ENCODE measurements at regions not wholly inside any gene's neighbourhood (a gene's known extent, or its start where the extent isn't known, plus 50 kb on each side); places are given as distances from the start of the nearest gene placed in this dataset.
A peak's percentile ranks its signal among the peaks of the same experiment; 100 is the strongest.

DNA sequence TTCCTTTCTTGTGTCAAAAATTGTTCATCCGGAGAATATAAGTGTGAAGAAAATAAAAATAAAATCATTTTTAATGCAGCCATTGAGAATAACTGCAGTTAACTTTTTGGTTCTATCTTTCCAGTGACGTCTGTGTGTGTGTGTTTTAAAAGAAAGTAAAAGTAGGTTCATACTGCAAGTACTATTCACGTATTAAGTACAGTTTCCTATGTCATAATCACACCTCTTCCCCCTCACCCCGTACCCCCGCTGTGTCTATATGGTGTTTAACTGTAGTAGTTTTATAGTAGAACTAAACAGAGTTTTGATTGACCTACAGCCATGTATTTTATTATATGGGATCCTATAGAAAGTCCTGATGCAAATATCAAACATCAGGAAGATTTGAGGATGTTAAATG lies 78.5 kb upstream of the CLCN4 start:
- no peak for DNase-seq (ENCODE audit: low read depth in 2 of 2)

DNA sequence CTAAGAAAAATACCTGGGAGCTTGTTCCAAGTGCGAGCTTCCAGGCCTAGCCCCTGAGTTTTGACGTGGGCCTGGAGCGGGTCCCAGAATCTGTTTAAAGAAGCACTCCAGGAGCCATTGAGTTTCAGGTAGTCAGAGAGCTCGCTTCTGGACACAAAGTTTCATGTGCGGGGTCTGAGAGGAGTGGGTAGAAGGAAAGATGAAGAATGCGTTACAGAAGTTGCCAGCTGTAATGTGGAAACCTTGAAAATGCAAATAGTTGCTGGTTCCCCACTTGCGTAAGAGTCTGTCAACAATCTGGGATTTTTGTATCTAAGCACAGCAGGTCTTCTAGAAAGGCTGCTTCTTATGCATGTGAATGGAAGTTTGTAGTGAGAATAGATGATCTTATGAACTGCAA lies 77.5 kb upstream of the CLCN4 start:
- DNase-seq (ENCODE audit: low read depth in 2 of 2) = no peak

DNA sequence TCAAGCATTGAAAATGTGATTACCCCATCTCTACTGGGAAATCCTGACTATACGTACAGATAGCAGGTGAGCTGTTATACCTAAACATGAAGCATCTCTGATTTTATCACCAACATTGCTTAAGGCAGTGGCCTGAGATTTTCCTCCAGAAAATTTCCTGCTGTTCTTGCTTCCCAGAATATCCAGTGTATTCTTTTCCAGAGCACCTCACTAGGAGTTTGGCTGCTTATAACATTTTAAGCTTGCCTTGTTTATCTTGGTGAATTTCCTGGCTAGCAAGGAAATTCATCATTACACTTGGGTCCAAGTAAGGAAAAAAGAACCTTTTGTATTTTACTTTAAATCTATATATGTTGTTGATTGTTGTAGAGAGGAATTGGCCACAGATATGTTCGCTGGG lies 73.0 kb upstream of the CLCN4 start:
- DNase-seq (ENCODE audit: low read depth in 2 of 2) = no peak

DNA sequence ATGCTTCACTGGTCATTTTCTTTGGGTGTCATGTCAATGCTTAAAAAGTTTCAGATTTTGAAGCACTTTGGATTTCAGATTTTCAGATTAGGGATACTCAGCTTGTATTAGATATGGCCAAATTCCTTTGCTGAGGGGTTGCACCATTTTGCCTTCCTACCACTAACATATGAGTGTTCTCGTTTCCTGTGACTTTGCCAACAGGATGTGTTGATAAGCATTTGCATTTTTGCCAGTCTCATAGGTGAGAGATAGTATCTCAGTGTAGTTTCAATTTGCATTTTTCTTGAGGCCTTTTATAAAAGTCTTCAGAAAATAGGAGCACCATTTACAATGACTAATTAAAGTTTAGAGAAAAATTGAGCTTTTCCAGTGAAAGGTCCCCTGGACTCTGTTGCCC lies 71.6 kb upstream of the CLCN4 start:
- peak; percentile 60 to 62 for DNase-seq (ENCODE audit: low read depth in 2 of 2)

DNA sequence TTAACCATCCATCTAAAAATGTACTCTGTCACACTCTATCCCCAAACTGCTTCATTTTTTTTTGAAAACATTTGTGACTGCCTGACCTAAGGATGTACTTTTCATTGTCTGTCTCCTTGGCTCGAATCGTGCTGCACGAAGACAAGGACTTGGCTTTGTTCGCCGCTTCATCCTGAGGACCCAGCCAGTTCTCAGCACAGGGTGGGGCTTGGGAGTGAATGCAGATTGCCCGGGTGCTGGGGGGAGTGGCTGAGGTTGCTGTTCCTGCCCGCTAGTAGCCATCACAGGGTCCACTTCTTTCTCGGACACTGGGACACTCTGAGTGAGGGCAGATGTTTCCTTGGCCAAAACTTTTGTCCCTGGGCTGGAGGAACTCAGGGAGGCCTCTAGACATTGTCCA lies 70.1 kb upstream of the CLCN4 start:
- DNase-seq (ENCODE audit: low read depth in 2 of 2) = no peak

DNA sequence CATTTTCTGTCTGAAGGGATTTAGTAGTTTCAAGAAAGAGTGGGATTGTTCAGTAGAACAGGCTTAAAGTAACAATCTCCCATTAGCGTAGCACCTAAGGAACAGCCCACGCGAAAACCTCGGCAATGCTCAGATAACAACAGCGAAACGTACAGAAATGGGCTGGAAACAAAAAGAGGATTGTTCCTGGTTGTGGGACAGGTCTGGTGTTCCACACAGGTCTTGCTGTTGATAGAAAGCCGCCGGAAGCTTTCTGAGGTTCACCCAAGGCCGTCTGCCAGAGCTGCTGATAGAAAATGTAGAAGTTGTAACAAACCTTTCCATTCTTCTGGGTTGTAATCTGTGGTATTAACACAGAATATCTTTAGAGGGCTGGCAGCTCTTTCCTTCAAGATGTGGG lies 69.4 kb upstream of the CLCN4 start:
- DNase-seq (ENCODE audit: low read depth in 2 of 2) = no peak

DNA sequence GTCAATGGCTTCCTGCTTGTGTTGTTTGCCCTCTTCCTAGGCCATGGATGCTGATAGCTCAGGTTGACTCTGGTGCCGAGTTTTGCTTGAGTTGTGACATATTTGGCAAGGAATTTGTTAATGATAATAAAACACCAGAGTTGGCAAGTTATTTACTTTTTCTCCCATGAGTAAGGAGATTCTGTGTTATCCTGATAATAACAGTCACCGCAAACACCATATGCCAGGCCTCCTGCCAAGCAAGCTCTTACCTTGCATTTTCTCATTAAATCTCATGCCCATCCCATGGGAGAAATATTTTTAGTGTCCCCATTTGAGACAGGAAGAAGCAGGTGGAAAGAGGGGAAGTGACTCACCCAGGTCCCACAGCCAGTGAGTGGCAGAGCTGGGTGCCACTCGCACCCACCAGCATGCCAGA lies 67.4 kb upstream of the CLCN4 start:
- DNase-seq (ENCODE audit: low read depth in 2 of 2) = peak in 1 of 2 donors; percentile 8

DNA sequence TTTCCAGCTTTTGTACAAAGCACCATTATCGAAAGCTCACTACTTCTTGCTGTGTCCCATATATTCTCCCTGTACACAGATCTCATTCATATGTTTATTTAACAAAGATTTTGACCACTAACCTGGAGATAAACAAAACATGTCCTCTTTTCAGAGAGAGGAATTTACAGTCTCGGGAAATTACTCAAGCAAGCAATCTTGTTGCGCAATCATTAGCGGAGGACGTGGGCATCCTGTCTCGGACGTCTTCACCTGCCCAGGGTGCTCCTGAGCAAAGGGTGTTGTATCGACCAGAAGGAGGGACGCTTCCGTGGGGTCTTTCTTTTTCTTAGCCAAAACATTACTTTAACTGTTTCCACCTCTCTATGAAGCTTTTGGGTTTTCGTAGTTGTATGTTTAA lies 66.5 kb upstream of the CLCN4 start:
- DNase-seq (ENCODE audit: low read depth in 2 of 2) = peak in 1 of 2 donors; percentile 21

DNA sequence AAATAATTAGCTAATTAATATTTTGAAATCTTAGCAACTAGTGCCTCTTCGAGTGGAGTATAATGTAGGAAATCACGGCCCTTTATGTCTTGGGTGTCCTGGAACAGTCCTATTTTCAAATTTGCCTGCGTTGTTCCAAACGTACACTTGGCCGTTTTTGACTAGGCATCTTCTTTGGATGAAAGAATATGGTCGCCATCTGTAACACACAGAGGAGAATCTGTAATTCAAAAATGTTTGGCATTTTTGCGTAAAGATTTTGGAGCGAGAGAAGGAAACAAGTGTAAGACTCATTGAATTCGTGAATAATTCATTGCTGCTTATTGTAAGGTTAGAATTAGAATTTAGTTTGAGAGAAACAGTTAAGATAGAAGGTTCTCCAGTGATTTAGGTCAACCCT lies 61.5 kb upstream of the CLCN4 start:
- DNase-seq (ENCODE audit: low read depth in 2 of 2) = no peak

DNA sequence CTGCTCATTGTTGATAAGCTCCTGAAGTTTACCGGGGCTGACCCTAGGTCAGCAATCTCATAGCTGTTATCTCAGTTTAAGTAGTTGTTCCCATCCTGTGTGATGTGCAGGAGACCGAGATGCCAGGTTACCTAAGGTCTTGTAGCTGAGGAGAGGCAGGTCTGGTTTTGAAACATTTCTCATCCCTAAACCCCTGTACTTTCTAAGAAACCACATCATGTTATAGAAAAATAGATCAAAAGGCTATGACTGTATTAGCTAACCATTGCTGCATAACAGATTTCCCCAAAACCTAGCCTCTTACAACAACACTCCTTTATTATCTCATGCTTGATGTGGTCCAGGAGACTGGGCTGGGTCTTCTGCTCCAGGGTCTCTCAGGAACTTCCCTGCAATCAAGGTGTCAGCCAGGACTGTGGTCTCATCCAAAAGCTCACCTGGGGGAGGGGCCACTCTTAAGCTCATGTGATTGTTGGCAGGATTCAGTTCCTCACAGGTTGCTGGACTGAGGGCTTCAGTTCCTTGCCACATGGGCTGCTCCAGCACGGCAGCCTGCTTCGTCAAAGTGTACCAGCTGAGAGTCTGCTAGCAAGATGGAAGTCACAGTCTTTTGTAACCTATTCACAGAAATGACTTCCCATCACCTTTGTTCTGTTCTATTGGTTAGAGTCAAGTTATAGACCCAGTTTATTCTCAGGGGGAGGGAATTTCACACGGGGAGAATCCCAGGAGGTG lies 60.9 kb upstream of the CLCN4 start:
- no peak for DNase-seq (ENCODE audit: low read depth in 2 of 2)

DNA sequence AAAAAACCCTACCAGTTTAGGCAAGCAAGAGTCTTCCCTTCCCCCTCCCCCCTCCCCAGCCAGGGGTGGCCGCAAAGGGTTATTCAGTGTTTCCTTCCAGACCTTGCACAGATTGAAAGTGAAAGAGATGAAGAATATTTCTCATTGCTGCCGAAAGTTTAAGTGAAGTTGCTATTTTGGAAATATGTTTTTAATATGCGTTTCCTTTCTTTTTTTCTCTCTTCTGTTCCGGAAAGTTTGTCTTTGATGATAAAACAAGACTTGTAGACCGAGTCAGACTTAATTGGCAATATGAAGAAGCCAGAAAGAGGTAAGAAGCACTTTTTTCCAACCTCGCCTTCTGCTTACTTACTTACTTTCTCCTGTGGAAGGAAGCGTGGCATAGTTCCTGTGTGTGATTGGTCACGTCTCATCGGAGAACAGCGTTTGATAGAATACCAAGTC lies 58.5 kb upstream of the CLCN4 start:
- peak in 1 of 2 donors; percentile 55 for DNase-seq (ENCODE audit: low read depth in 2 of 2)

DNA sequence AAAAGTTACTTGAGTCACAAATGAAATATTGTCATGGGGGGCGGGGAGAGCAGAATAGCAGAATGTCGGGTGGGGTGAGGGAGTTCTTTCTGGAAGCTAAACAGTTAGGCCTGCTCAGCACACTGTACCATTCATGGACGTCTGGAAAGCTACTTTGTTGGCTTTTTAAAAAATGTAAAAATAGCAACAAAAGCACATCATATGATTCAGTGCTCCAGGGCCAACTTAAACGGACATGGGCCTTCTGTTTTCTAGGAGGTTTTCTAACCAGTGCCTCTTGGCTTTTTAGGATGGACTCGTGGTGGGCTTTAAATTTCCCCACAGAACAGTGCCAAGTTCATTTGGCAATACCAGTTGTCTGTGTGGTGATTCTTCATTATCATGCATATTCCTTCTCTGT lies 57.4 kb upstream of the CLCN4 start:
- DNase-seq (ENCODE audit: low read depth in 2 of 2) = no peak

DNA sequence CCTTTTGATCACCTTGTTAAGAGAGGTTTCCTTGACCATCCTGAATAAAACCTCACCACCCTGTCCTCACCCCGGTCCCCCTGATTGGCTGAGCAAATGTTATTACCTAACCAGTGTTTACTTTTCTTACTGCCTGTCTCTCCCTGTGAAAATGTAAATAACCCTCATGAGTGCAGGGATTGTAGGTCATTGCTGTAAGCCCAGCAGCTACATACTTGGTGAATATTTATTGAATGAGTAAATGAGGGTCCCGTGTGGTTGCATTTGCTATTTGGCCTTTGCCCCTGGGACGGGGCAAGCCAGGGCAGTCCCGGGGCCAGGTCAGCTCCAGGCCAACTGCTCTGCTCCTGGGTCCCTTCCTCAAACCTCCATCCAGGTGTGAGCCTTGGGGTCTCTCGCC lies 55.5 kb upstream of the CLCN4 start:
- no peak for DNase-seq (ENCODE audit: low read depth in 2 of 2)

DNA sequence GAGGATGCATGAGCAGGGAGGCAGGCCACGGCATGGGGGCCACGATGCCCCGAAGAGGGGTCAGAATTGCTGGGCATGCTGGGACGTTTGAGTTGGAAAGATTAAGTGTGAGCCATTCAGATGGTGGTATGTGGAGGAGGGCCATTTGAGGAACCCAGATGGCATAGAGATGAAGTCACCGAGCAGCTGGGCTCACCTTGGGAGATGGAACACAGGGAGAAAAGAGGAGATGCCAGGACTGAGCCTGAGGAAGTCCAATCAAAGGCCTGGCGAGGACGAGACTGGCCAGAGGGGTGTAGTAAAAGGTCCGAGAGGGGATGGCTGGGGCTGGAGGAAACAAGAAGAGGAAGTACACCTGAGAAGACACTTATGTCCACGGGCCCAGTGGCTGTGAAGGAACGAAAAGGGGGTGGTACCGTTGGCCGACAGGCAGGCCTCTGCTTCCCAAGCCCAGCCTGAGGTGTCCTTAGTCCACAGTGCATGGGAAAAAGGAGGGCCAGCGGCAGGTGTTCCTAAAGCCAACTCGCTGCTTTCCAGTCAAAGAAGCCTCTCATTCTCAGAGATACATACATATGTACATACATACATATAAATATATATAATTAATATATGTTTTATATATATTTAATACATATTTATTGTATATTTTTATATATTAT lies 54.6 kb upstream of the CLCN4 start:
- no peak for DNase-seq (ENCODE audit: low read depth in 2 of 2)

DNA sequence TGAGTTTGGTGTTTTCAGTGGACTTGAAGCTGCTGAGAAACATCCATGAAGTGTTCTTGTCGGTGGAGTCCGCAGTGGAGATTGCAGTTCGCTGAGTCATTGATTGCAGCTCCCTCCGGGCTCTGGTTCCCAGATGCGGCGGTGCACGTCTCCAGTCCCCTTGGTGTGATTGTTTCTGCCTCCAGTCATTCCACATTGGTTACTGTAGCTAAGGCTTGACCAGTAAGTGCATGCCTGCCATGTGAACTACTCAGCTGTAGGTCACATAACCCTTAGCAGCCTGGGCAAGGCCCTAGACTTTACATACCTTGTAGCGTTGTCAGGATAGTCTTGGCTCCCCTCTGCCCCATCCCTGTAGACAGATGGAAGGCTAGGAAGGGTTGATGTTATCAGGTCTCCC lies 53.8 kb upstream of the CLCN4 start:
- no peak for DNase-seq (ENCODE audit: low read depth in 2 of 2)

DNA sequence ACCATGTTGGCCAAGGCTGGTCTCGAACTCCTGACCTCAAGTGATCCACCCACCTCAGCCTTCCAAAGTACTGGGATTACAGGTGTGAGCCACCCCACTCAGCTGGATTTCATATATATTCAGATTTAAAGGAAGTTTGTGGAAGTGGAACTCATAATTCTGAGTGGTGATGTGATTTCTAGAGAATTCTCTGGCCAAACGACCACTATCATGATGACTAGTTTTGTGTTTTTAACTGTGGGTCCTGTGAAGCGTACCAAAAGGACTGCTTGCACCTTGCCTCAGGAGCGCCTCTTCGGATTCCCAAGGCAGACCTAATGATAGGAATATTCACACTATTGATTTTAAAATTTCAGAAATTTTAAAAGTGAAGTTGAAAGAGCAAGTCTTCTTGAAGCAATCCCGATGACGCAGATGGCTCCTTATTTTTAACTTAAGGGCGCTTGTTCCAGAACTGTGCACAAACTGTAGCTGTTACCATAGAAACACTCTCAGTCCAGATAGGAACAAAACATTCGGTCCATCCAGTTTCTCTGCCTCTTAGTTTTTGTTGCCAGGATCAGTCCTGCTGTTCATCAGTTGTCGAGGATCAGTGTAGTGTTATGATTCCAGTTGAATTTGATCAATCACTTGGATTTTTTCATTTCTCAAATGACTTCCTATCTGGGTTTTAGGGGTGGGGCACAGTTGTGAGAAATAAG lies 51.7 kb upstream of the CLCN4 start:
- DNase-seq (ENCODE audit: low read depth in 2 of 2) = no peak

DNA sequence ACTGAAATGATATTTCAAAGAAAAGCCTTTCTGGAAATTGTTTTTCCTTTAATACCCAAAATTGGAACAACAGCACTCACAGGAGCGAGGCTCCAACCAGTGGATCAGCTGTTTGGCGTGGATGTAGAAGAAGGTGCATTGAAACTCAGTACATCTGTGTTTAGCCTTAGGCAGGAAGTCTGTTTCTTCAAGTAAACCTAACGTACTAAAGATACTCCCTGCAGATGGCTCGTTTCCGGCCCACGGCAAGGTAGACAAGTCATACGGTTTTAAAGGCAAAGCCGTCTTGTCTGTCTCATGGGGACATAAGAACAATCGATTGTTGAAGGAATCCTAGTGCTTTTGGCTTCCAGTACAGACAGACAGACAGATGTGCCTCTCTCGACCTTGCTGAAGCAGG lies 50.0 kb upstream of the CLCN4 start:
- DNase-seq (ENCODE audit: low read depth in 2 of 2) = peak in 1 of 2 donors; percentile 40
